Neural cell (in vitro differentiated cells): ENCODE measurements at regions not wholly inside any gene's neighbourhood (a gene's known extent, or its start where the extent isn't known, plus 50 kb on each side); places are given as distances from the start of the nearest gene placed in this dataset.

Experiments used
- CTCF ChIP-seq: fragments of 450-650 bp; IDR thresholded peaks from 2 replicates; pipeline ENCODE4 v1.5.1; 2014; ENCODE audit warnings: antibody characterized with exemption, mild to moderate bottlenecking, moderate library complexity; ENCODE audit not compliant: poor library complexity, severe bottlenecking
- EP300 ChIP-seq: fragments of 450-650 bp; conservative IDR thresholded peaks from 2 replicates; pipeline ENCODE4 v1.6.1; 2014; ENCODE audit warnings: antibody characterized with exemption, mild to moderate bottlenecking, moderate library complexity; ENCODE audit not compliant: poor library complexity, severe bottlenecking
- MXI1 ChIP-seq: fragments of 450-650 bp; conservative IDR thresholded peaks from 2 replicates; pipeline ENCODE4 v1.6.1; 2014; ENCODE audit warnings: antibody characterized with exemption, mild to moderate bottlenecking; ENCODE audit not compliant: poor library complexity, severe bottlenecking
- RAD21 ChIP-seq: fragments of 450-650 bp; conservative IDR thresholded peaks from 2 replicates; pipeline ENCODE4 v1.6.1; 2014; ENCODE audit warnings: antibody characterized with exemption, mild to moderate bottlenecking, moderate library complexity
- REST ChIP-seq: IDR thresholded peaks from 2 replicates; pipeline ENCODE4 v1.6.1; 2012; ENCODE audit warnings: borderline replicate concordance
- SMC3 ChIP-seq: fragments of 450-650 bp; conservative IDR thresholded peaks from 2 replicates; pipeline ENCODE4 v1.6.1; 2014; ENCODE audit warnings: antibody characterized with exemption, mild to moderate bottlenecking, moderate library complexity; ENCODE audit not compliant: poor library complexity
- TAF1 ChIP-seq: IDR thresholded peaks from 2 replicates; pipeline ENCODE4 v1.6.1; 2012; ENCODE audit warnings: low read depth

GRCh38 chr16:17607609-17608008 lies 136.8 kb upstream of the XYLT1 start:
- TF ChIP-seq CTCF (no peak), TAF1 (no peak), MXI1 (no peak), EP300 (no peak), SMC3 (no peak), RAD21 (no peak), REST (no peak)
